GM21423 (cell line): ENCODE measurements at regions not wholly inside any gene's neighbourhood (a gene's known extent, or its start where the extent isn't known, plus 50 kb on each side); places are given as distances from the start of the nearest gene placed in this dataset.

Experiments
- ATAC-seq: cut with Tn5 transposase; IDR thresholded peaks from one replicate; pipeline ENCODE4 v1.9.1; 2021; ENCODE audit warnings: mild to moderate bottlenecking, moderate library complexity; ENCODE audit not compliant: unreplicated experiment

DNA sequence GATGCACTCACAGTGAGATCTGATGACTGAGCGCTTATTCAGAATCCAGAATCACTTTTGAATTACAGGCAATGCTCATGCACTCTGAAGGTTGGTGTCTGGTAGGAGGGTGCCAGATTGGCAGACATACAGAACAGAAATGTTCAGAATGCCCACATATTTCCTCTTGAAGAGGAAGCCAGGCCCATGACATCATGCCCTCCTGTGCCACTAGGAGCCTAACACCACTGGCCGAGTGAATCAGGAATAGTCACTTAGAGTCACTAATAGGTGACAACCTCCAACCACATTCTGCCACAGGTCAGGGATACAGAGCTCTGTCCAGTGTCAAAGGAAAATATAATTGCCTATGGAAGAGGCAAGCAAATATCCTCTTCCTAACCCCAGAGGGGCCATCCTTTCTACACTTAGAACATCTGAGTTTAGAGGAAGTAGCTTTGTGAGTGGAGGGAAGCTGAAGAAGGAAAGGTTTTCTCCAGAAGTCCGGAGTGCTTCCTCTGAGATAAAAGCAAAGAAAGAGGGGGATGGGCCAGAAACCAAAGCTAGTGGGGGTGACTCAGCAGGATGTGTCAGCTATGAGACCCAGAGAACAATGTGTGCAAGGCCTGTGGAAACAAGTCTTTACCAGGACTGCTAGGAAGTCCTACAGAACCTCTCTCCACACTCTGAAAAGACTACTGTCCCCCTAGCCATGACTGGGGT, 838.8 kb downstream of the GRID1 start:
- no peak for ATAC-seq

DNA sequence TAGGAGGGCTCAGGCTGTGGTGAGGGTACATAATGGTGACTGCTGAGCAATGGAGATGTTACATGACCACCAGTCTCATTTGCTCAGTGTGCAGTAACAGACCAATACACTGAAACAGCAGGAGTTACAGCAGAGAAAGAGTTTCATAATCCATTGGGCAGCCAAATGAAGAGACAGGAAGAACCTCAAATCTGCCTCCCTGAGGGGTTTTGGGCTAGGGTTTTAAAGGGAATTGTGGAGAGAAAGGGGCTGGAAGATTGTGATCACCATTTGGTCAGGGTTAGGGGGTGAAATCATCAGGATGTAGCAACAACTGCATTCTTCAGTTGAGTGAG, 838.3 kb downstream of the GRID1 start:
- ATAC-seq: no peak

DNA sequence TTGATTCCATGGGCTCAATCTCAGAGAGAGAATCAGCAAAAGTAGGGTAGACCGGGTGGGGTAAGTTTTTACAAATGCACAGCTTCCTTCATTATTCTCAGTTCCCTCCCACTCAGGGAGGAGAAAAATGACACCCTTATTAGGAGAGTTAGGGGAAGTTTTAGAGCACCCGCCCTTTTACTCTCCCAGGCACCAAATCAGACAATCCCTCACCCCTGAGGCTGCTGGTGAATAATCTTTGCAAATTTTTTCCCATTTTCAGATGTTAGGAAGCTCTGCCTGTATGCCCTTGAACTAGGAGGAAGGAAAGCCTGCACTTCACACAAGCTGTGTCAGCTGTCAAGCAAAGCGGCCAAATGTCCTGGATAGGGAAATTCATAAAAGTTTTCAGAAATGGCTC, 834.9 kb downstream of the GRID1 start:
- ATAC-seq: no peak

DNA sequence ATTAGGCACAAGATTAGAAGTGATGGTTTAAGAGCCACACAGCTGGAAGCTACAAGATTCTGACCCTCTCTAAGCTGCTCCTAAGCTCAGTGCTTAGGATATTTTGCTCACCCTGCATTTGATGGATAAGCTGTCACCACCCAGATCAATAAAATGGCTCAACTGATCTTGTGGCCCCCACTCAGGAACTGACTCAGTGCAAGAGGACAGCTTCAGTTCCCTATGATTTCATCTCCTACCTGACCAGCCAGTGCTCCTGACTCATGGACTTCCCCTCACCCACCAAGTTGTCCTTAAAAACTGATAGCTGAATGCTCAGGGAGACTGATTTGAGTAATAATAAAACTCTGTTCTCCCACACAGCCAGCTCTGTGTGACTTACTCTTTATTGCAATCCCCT, 833.8 kb downstream of the GRID1 start:
- no peak for ATAC-seq

DNA sequence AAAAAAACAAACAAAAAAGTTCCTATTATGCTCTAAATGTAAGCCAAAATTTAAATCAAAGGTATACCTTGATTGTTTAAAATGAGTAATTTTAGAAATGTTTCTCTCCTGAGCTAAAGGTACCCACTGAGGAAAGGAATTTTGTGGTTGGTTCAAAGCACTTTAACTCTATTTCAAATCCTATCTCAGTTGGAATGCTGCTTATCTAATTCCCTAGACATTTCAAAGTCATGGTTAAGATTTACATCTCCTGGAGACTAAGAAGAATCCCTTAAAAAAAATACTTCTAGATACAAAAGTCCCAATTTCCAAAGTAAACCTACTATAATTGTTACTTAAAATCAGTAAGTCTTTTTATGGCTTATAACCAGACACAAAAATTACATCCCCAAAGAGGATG, 830.7 kb downstream of the GRID1 start:
- no peak for ATAC-seq

DNA sequence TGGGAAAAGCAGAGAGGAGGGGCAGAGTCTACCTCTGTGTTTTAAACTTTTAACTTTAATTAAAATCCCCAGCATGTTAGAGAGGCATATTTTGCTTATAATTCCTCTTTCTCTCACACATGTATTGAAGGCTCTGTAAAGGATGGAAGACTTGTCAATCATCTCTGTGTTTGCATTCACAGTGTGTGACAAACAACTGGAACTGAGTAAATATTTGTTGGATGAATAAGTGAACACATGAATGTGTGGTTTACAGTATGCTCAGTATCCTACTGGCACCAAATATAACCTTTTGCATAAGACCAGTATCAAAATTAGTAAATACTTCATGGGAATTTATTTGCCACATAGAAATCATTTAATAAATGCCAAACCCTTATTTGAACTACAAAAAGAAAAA, 829.0 kb downstream of the GRID1 start:
- no peak for ATAC-seq

DNA sequence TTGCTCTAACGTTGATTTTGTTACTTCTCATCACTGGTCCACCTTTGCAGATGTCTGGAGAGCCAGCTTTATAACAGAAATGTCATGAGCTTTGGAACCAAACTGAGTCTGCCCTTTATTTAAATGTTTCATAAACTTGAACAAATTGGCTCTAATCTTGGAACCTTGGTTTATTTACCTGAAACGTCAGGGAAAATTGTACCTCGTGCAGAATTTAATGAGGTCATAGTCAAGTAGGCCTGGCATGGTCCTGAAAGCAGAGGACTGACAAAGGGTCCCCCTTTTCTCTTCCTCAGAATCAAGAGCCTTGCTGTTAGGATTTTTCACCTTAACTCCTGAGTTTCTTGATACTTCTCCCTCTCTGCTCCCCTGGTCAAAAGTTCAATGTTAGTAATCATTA, 828.0 kb downstream of the GRID1 start:
- ATAC-seq: no peak

DNA sequence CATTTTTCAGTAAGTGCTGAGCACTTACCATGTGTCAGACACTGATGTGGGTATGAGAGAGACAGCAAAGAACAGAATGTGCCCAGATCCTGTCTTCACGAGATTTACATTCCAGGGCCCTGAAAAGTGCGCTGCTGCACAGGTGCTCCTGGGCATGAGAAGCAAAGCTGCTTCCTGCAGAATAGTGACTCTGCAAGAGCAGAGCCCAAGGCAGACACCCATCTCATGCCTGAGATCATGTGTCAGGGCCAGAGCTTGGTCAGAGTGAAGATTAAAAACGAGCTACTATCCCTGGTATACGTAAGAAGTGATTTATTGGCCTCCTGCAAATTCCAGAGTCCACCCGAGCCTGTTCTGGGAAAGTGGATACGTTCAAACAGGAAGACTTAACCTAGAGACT, 824.4 kb downstream of the GRID1 start:
- no peak for ATAC-seq

DNA sequence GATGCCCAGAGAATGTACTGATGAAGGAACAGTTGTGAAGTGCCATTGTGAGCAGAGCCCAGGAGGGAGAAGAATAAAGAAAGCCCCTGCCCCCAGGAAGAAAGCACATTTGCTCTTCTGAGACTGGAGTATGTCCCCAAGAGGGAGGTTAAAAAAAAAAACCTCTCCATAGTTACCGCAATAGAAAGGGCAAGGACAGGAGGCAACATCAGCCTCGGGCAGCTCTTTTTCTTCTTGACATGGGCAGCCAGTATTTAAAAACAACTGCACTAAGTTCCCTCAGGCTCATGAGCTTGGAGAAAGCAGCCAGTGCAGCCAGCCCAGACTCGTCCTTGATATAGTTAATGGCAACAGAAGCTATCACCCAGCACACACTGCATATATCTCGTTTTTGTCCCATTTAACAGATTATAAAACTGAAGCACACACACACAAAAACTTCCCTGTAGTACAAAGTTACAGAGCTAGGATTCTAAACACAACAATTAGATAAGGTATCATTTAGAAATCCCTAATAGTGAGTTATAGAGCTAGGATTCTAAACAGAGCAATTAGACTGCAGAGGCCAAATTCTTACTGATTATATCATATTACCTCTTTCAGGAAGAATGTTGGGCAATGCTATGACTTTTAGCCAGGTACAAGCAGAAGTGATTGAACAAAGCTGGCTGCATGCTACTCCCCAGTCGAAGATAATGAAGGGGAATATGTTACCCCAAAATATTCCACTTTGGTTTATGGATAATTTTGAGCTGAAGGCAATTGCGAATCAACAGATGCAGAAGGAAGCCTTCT, 823.5 kb downstream of the GRID1 start:
- no peak for ATAC-seq

DNA sequence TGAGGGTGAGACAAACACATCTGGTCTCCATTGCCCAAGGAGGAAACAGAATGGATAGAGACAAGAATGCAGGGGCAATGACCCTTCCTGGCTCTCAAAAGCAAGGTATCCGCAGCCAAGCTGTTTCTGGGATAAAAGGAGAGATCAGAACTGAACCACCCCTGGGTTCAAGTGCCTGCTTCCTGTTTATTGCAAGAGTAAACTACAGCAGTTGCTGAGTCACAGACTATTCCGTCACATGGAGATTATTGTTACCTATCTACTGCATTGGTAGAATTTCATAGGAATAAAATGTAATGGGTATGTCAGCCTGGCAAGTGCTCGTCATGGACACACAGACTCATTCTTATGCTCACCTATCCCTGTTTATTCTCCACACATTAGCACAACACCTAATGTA, 821.6 kb downstream of the GRID1 start:
- no peak for ATAC-seq

DNA sequence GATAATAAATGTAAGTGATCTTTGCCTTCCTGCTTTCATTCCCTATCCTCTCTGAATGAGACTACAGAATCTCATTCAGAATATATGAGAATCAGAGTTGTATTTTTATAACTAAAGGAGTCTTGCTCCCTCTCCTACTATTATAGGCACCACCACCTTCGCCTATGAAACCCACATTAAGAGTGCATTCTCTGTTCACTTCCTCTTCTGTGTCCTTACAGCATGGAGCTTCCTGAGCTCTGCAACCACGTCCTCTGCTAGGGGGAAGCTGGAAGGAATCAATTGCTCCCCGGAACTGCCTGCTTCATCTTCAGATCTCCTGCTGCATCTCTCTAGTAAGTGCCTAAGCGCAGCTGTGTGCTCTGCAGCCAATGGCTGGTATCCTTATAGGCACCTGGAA, 820.7 kb downstream of the GRID1 start:
- ATAC-seq: no peak

DNA sequence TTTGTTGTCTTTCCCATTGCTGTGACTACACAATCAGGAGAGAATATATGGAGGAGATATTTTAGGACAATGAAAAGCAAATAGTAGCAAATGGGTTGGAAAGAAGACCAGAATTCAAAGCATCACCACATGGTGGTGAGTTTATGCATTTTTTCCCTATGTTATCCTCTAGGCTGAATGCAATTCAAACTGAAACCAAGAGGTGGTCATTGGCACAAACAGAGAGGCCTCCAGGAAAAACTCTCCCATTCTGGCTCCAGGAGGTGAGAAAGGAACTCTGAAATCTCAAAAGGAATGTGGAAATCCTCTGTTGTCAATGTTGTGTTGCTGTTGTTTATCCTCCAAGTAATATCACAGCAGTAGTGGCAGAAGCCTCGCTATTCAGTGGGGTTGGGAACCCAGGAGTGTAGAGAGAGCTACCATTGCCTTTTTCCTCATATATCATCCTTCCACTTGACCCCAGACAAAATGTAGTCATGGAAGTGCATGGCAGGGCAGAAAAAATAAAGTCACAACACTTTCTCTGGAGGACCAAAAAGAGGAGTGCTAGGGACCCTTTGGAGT, 819.1 kb downstream of the GRID1 start:
- ATAC-seq: no peak

DNA sequence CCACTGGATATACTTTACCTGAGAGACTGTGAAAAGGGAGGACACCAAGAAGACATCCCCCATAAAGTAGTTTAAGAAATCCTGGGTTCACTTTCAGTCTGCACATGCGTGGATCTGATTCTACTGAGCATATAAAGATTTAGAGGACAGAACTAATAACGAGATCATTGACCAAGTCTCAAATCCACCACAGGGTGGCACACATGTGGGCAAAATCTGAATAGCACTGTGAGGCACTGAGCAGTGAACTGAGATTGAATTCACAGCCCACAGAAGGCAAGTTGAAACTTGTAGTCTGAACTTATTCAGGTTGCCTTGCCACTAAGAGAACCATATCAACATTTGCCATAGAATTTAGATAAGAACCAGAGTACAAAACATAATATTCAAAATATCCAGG, 818.6 kb downstream of the GRID1 start:
- ATAC-seq: peak; percentile 88
